AG04450 (cell line): ENCODE measurements at regions not wholly inside any gene's neighbourhood (a gene's known extent, or its start where the extent isn't known, plus 50 kb on each side); places are given as distances from the start of the nearest gene placed in this dataset.
"Not testable (repeated sequence)": the region's sequence is repeated elsewhere in the genome, so short reads cannot be mapped to it uniquely, and the experiment has no call there.

Experiments
- CTCF ChIA-PET: fragments of 300-600, 350-600 bp; formaldehyde crosslinking; extraction: SDS; loops from one replicate; lab custom pipeline; 2022; ENCODE audit warnings: antibody characterized with exemption, inconsistent platforms; lab: Charles Lee
- POLR2A ChIA-PET: fragments of 350-600 bp; formaldehyde crosslinking; extraction: SDS; loops from one replicate; lab custom pipeline; 2021; ENCODE audit warnings: antibody characterized with exemption, inconsistent platforms; lab: Yijun Ruan, JAX
- DNase-seq: peaks from one replicate; pipeline ENCODE4 v3.0.0-alpha.2; 2011; ENCODE audit warnings: low read depth, low spot score
- H3K27ac ChIP-seq: one replicate; pipeline ENCODE4 v1.5.1; 2012; ENCODE audit warnings: low read depth, low read length, control low read depth
- H3K27me3 ChIP-seq: one replicate; pipeline ENCODE4 v1.6.0; 2012; ENCODE audit warnings: low read length; ENCODE audit not compliant: control insufficient read depth, insufficient read depth
- H3K4me3 ChIP-seq: 2 replicates; pipeline ENCODE4 v1.5.1; 2011; ENCODE audit warnings: mild to moderate bottlenecking, low read depth, low read length, control low read depth
- H3K9me3 ChIP-seq: 2 replicates; pipeline ENCODE4 v1.5.1; 2012; ENCODE audit warnings: low read length; ENCODE audit not compliant: control insufficient read depth, insufficient read depth
- CTCF ChIP-seq: IDR thresholded peaks from 2 replicates; pipeline ENCODE4 v1.5.1; 2011; ENCODE audit warnings: low read depth, low read length, control low read depth, inconsistent platforms

GRCh38 chr2:94759211-94759610 is 112.0 kb upstream of the TEKT4 start:
- ChIA-PET POLR2A (no interaction called here), CTCF (no interaction called here)
- Histone ChIP-seq H3K4me3 (no peak overlapping the region), H3K27ac (no peak overlapping the region), H3K27me3 (no peaks in the 10 kb centered on the region), H3K9me3 (peaks cover 77% of the 10 kb centered on the region)
- no peak for TF ChIP-seq CTCF
- no peak for DNase-seq

- Histone ChIP-seq H3K4me3 (no peak overlapping the region), H3K27ac (no peak overlapping the region), H3K9me3 (peaks cover 66% of the 10 kb centered on the region), H3K27me3 (no peaks in the 10 kb centered on the region)
- POLR2A ChIA-PET = no interaction called here
- CTCF ChIA-PET = no interaction called here
- no peak for DNase-seq
- TF ChIP-seq CTCF = no peak
Observed at GRCh38 chr2:94762600-94762999, 108.6 kb upstream of the TEKT4 start.

GRCh38 chr2:94763318-94763717 is 107.9 kb upstream of the TEKT4 start:
- no peak overlapping the region for H3K4me3 ChIP-seq
- H3K27ac ChIP-seq = no peak overlapping the region
- ChIA-PET POLR2A (no interaction called here), CTCF (no interaction called here)
- peaks cover 60% of the 10 kb centered on the region for H3K9me3 ChIP-seq
- DNase-seq = no peak
- no peaks in the 10 kb centered on the region for H3K27me3 ChIP-seq
- no peak for TF ChIP-seq CTCF

GRCh38 chr2:94764331-94764730 is 106.9 kb upstream of the TEKT4 start:
- peaks cover 56% of the 10 kb centered on the region for H3K9me3 ChIP-seq
- H3K27me3 ChIP-seq, POLR2A ChIA-PET, H3K4me3 ChIP-seq, CTCF ChIA-PET, DNase-seq, H3K27ac ChIP-seq: not testable (repeated sequence)

GRCh38 chr2:94767336-94767735 is 103.9 kb upstream of the TEKT4 start:
- TF ChIP-seq CTCF = no peak
- CTCF ChIA-PET = no interaction called here

GRCh38 chr2:94769733-94770132 is 101.5 kb upstream of the TEKT4 start:
- ChIA-PET POLR2A (no interaction called here), CTCF (no interaction called here)
- H3K9me3 ChIP-seq = peaks cover 19% of the 10 kb centered on the region

More at GRCh38 chr2:94767336-94767735, 103.9 kb upstream of the TEKT4 start:
- Histone ChIP-seq H3K27me3 (no peaks in the 10 kb centered on the region), H3K27ac (no peak overlapping the region), H3K9me3 (peaks cover 37% of the 10 kb centered on the region), H3K4me3 (no peak overlapping the region)
- DNase-seq = no peak
- POLR2A ChIA-PET = no interaction called here

More at GRCh38 chr2:94769733-94770132, 101.5 kb upstream of the TEKT4 start:
- DNase-seq = no peak
- H3K4me3 ChIP-seq = no peak overlapping the region
- H3K27ac ChIP-seq = no peak overlapping the region
- no peaks in the 10 kb centered on the region for H3K27me3 ChIP-seq
- no peak for TF ChIP-seq CTCF
